OCI-LY1 (cell line): ENCODE measurements at regions not wholly inside any gene's neighbourhood (a gene's known extent, or its start where the extent isn't known, plus 50 kb on each side); places are given as distances from the start of the nearest gene placed in this dataset.

Experiments used
- H2AFZ ChIP-seq: fragments of 200-600 bp; sonication (generic), shearing (Covaris generic); 2 replicates; pipeline ENCODE4 v1.6.0; 2014; ENCODE audit warnings: antibody characterized with exemption, mild to moderate bottlenecking, low read length
- H3F3A ChIP-seq: fragments of 200-600 bp; sonication (generic), shearing (Covaris generic); 2 replicates; pipeline ENCODE4 v1.6.0; 2014; ENCODE audit warnings: mild to moderate bottlenecking, antibody characterized with exemption, low read length, moderate library complexity; ENCODE audit not compliant: insufficient read depth
- H3K27ac ChIP-seq: fragments of 200-600 bp; sonication (generic); 2 replicates; pipeline ENCODE4 v1.5.1; 2014; ENCODE audit warnings: low read length, mixed run types, mild to moderate bottlenecking, low read depth; ENCODE audit not compliant: poor library complexity, severe bottlenecking
- H3K27me3 ChIP-seq: fragments of 200-600 bp; sonication (generic); 2 replicates; pipeline ENCODE4 v1.6.0; 2014; ENCODE audit warnings: antibody characterized with exemption, mild to moderate bottlenecking, low read length, moderate library complexity; ENCODE audit not compliant: insufficient read depth
- H3K36me3 ChIP-seq: fragments of 200-600 bp; sonication (generic); 2 replicates; pipeline ENCODE4 v1.6.1; 2014; ENCODE audit warnings: mild to moderate bottlenecking, antibody characterized with exemption, low read length, moderate library complexity, mixed read lengths; ENCODE audit not compliant: insufficient read depth
- H3K4me1 ChIP-seq: fragments of 200-600 bp; sonication (generic); 2 replicates; pipeline ENCODE4 v1.5.1; 2014; ENCODE audit warnings: mild to moderate bottlenecking, low read length, moderate library complexity; ENCODE audit not compliant: insufficient read depth, severe bottlenecking
- H3K4me2 ChIP-seq: fragments of 200-600 bp; sonication (generic), shearing (Covaris generic); 2 replicates; pipeline ENCODE4 v1.6.1; 2014; ENCODE audit warnings: low read length
- H3K4me3 ChIP-seq: fragments of 200-600 bp; sonication (generic); 2 replicates; pipeline ENCODE4 v1.5.1; 2014; ENCODE audit warnings: low read length, low read depth, mild to moderate bottlenecking, mixed read lengths; ENCODE audit not compliant: poor library complexity, severe bottlenecking
- H3K79me2 ChIP-seq: fragments of 200-600 bp; shearing (Covaris generic); 2 replicates; pipeline ENCODE4 v1.6.1; 2016; ENCODE audit warnings: mixed run types, low read length, mixed read lengths; ENCODE audit not compliant: insufficient read depth
- H3K9ac ChIP-seq: fragments of 200-600 bp; sonication (generic), shearing (Covaris generic); 2 replicates; pipeline ENCODE4 v1.6.1; 2014; ENCODE audit warnings: mild to moderate bottlenecking, low read length, mixed read lengths
- H3K9me2 ChIP-seq: fragments of 200-600 bp; sonication (generic), shearing (Covaris generic); 2 replicates; pipeline ENCODE4 v1.6.1; 2014; ENCODE audit warnings: low read depth, mild to moderate bottlenecking, low read length, mixed read lengths
- H3K9me3 ChIP-seq: fragments of 200-600 bp; shearing (Covaris generic); 2 replicates; pipeline ENCODE4 v1.6.1; 2014; ENCODE audit warnings: low read length, mixed read lengths
- H4K20me1 ChIP-seq: fragments of 200-600 bp; sonication (generic), shearing (Covaris generic); 2 replicates; pipeline ENCODE4 v1.6.0; 2016; ENCODE audit warnings: mild to moderate bottlenecking, low read length; ENCODE audit not compliant: insufficient read depth
- CTCF ChIP-seq: fragments of 200-600 bp; sonication (generic), shearing (Covaris generic); IDR thresholded peaks from 2 replicates; pipeline ENCODE4 v1.5.1; 2017; ENCODE audit warnings: mild to moderate bottlenecking, antibody characterized with exemption, low read length, moderate library complexity, mixed read lengths
- EZH2 ChIP-seq: fragments of 200-600 bp; sonication (generic), shearing (Covaris generic); IDR thresholded peaks from 2 replicates; pipeline ENCODE4 v1.8.0; 2017; ENCODE audit warnings: borderline replicate concordance, mixed run types, mild to moderate bottlenecking, antibody characterized with exemption, low read length, moderate library complexity, mixed read lengths

- no peak overlapping the region for H3K4me3 ChIP-seq
- no peak overlapping the region for H3K27ac ChIP-seq
- H3K9ac ChIP-seq = no peak overlapping the region
- peaks cover 7% of the 10 kb centered on the region; the same call in 1 of the 2 replicates for H3K27me3 ChIP-seq
- no peaks in the 10 kb centered on the region for H3K36me3 ChIP-seq
- no peaks in the 10 kb centered on the region for H3F3A ChIP-seq
- H3K4me1 ChIP-seq = no peaks in the 10 kb centered on the region
- TF ChIP-seq CTCF = no peak
- no peak for TF ChIP-seq EZH2
- no peak overlapping the region for H3K4me2 ChIP-seq
- no peaks in the 10 kb centered on the region for H4K20me1 ChIP-seq
- no peaks in the 10 kb centered on the region for H3K9me2 ChIP-seq
- H2AFZ ChIP-seq = no peak overlapping the region
- no peaks in the 10 kb centered on the region for H3K79me2 ChIP-seq
- H3K9me3 ChIP-seq = no peaks in the 10 kb centered on the region
Measured at GRCh38 chr10:123446449-123447156, 219.6 kb upstream of the GPR26 start.

GRCh38 chr10:123449234-123449962, 216.8 kb upstream of the GPR26 start:
- H3K27me3 ChIP-seq = peaks cover 7% of the 10 kb centered on the region; the same call in 1 of the 2 replicates
- no peak overlapping the region for H3K27ac ChIP-seq
- H3K4me3 ChIP-seq = no peak overlapping the region
- no peak overlapping the region for H2AFZ ChIP-seq
- H3K79me2 ChIP-seq = no peaks in the 10 kb centered on the region
- no peaks in the 10 kb centered on the region for H3K4me1 ChIP-seq
- H3K9me2 ChIP-seq = no peaks in the 10 kb centered on the region
- no peaks in the 10 kb centered on the region for H3K9me3 ChIP-seq
- H3K4me2 ChIP-seq = no peak overlapping the region
- no peaks in the 10 kb centered on the region for H3F3A ChIP-seq
- no peak overlapping the region for H3K9ac ChIP-seq
- H3K36me3 ChIP-seq = no peaks in the 10 kb centered on the region
- no peaks in the 10 kb centered on the region for H4K20me1 ChIP-seq
- TF ChIP-seq EZH2 (no peak), CTCF (no peak)

DNA sequence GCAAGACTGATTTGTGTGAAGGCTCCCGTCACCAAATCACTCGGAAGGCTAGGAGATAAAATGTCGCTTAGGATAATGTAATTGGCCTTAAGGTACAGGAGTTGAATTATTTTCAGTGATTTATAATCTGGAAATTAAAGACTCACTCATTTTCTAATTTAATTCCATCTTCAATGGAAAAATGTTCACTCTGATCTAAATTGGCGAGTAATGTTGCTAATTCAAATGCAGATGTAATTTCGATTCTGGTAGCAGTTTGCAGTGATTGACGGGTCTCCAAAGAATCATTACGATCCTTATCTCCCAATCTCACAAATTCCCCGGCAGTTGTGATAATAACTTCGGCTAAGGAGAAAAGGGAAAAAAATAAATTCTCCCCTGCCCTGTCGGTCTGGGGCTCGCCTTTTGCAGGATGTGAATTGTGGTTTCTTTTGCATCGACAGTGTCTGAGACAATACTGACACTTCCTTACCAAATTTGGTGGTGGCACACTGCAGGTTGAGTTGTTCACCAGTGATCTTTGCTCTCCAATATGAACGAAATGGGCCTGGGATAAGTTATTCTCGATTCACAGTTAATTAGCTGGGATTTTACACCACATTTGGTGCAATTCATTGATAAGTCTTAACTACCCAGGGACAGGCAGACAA, 215.1 kb upstream of the GPR26 start:
- H3K4me2 ChIP-seq = no peak overlapping the region
- TF ChIP-seq CTCF = no peak
- TF ChIP-seq EZH2 = no peak
- no peaks in the 10 kb centered on the region for H3K9me2 ChIP-seq
- H3K36me3 ChIP-seq = no peaks in the 10 kb centered on the region
- no peak overlapping the region for H2AFZ ChIP-seq
- no peaks in the 10 kb centered on the region for H3F3A ChIP-seq
- H3K9me3 ChIP-seq = no peaks in the 10 kb centered on the region
- no peaks in the 10 kb centered on the region for H4K20me1 ChIP-seq
- H3K27me3 ChIP-seq = peaks cover 7% of the 10 kb centered on the region; the same call in 1 of the 2 replicates
- no peaks in the 10 kb centered on the region for H3K79me2 ChIP-seq
- no peak overlapping the region for H3K9ac ChIP-seq
- no peaks in the 10 kb centered on the region for H3K4me1 ChIP-seq
- no peak overlapping the region for H3K27ac ChIP-seq
- no peak overlapping the region for H3K4me3 ChIP-seq
